GM19240 (cell line): ENCODE measurements at regions not wholly inside any gene's neighbourhood (a gene's known extent, or its start where the extent isn't known, plus 50 kb on each side); places are given as distances from the start of the nearest gene placed in this dataset.

Experiments used
- DNase-seq: peaks from one replicate; pipeline ENCODE4 v3.0.0; 2011; ENCODE audit warnings: low spot score; ENCODE audit not compliant: insufficient read length

DNA sequence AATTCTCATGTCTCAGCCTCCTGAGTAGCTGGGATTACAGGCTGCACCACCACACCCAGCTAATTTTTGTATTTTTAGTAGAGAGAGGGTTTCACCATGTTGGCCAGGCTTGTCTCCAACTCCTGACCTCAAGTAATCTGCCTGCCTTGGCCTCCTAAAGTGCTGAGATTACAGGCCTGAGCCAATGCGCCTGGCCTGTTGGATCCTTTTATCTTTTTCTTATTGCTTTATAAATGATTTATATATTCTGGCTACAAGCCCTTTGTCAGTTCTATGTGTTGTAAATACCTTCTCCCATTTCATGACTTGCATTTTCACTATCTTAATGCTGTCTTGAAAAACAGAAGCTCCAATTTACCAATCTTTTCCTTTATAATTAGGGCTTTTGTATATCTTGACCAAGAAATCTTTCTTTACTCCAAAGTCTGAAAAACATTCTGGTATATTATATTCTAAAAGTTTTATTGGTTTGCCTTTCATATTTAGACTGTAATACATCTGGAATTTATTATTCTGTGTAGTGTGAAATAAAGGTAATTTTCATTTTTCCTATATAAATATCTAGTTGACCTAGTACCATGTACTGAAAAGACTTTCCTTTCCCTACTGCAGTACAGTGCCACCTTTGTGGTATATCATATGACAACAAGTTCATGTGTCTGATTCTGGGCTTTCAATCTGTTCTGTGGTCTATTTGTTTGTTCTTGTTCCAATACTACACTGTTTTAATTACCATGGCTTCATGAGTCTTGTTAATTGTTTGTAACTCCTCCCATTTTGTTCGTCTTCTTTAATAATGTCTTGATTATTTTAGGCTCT lies 52.9 kb upstream of the RNU6-1 start:
- DNase-seq, result no peak

DNA sequence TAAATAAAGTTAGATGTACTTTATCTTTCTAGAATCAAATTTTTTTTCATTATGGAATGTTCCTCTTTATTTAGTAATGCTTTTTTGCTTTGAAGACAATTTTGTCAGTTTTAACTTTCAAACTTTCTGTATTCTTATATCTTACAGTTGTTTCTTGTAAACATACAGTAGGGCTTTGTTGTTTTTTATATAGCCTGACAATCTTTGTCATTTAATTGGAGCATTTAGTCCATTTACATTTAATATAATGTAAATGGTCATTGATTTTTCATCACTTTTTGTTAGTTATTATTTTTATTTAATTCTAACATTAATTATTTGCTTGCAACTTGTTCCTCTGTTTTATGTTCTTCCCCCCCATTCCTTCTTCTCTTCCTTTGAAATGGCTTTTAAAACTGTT lies 55.4 kb upstream of the RNU6-1 start:
- DNase-seq, result no peak

DNA sequence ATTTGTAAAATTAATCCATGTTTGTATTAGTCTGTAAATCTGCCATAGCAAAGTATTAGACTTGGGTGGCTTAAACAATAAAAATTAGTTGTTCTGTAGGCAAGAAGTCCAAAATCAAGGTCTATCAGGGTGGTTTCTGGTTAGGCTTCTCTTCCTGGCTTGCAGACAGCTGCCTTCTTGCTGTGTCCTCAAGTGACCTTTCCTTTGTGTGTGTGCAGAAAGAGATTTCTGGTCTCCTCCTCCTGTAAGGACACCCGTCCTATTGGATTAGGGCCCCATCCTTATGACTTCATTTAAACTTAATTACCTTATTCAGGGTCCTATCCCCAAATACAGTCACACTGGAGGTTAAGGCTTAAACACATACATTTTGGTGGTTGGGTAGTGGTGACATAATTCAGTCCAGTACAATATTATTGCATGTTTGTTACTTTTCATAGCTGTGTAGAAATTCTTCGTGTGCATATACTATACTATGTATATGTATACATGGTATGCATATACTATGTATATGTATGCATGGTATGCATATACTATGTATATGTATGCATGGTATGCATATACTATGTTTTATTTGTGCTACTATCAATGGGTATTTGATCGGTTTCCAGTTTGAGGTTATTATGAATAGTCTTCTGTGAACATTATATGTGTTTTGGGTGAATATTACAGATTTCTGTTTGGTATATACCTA lies 57.9 kb upstream of the RNU6-1 start:
- DNase-seq, result no peak

DNA sequence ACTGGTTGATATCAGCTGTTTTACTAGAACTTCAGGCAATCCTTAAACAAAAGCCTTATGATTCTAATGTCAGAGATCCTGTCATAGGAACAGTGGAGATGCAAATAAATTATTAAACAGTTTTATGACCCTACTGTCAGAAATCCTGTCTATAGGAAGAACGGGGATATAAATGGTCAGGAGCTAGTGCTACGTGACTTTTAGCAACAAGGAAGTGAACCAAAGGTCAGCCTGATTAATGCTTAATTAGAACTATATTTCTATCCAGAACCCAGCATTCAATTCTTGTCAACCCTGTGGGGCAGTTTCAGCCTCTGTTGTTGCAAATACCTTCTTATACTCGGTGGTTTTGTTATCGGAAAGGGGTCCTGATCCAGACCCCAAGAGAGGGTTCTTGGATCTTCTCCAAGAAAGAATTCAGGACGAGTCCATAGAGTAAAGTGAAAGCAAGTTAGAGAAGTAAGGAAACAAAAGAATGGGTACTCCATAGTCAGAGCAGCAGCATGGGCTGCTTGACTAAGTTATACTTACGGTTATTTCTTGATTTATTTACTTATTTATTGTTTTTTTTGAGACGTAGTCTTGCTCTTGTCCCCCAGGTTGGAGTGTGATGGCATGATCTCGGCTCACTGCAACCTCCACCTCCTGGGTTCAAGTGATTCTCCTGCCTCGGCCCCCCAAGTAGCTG lies 59.9 kb upstream of the RNU6-1 start:
- no peak for DNase-seq

DNA sequence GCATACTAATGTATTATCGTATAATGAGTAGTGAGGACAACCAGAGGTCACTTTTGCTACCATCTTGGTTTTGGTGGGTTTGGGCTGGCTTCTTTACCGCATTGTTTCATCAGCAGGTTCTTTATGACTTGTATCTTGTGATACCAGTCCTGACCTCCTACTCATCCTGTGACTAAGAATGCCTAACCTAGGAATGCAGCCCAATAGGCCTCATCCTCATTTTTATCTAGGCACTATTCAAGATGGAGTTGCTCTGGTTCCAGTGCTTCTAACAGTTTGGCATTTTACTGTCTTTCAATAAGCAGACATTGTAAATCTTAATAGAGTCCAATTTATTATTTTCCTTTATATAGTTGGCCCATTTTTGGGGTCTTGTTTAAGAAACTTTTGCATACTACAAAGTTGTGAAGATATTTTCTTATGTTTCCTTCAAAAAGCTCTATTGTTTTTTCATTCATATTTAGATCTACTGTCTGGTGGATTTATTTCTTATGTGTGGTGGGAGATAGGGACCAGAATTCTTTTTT lies 60.8 kb upstream of the RNU6-1 start:
- no peak for DNase-seq

DNA sequence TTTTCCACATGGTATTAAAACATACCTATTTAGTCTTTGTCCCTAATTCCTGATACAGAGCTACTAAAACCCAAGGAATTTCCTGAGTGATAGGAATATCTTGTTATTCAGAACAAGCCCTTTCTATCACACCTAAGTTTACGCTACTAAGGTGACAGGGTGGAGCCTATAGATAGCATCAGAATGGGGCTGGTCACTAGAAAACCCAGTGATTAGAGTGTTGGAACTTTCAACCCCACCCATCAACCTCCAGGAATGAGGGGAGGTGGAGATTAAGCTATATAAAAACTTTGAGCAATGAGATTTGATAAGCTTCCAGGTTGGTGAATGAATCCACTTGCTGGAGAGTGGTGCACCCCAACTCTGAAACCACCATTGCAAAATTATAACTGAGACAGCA lies 62.1 kb upstream of the RNU6-1 start:
- DNase-seq, result no peak

DNA sequence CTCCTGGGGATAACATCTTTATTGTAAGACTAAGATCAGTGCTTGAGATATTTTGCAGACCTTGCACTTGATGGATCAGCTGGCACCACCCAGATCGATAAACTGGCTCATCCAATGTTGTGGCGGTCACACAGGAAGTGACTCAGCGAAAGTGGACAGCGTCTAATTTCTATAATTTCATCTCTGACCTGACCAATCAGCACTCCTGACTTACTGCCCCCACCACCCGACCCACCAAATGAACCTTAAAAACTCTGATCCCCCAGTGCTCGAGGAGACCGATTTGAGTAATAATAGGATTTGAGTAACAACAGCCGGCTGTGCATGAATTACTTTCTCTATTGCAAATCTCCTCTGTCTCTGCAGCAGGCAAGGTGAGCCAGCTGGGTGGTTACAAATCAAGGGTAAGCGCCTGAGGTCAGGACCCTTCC lies 62.7 kb upstream of the RNU6-1 start:
- DNase-seq, result no peak

DNA sequence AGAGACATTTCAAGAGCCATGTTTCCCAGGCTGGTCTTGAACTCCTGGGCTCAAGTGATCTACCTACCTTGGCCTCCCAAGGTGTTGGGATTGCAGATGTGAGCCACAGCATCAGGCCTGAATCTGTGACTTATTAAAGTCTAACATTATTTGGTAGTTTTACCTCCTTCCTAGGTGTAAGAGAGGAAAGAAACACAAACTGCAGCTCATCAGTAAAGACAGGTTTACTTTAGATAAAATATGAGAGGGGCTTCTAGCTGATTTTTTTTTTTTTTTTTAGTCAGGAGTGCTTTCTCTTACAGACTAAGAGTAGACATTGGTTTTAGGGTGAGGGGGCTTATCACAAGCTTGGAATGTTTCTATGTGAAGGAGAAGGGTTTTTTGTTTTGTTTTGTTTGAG lies 63.9 kb upstream of the RNU6-1 start:
- no peak for DNase-seq

DNA sequence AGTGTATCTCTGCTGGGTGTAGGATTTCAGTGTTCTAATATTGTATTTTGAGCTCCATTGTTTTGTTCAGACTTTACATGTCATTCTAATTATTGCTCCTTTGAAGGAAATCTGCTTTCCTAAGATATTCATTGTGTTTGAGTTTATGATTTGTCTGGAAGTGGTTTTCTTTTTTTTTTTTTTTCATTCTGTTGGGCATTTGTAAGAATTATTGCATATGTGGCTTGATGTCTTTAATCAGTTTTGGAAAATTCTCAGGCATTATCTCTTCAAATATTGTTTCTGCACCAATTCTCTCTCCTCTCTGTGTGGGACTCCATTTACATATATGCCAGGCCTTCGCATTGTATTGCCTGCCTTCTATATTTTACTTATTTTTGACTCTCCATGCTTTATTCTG lies 65.8 kb upstream of the RNU6-1 start:
- DNase-seq, result no peak

DNA sequence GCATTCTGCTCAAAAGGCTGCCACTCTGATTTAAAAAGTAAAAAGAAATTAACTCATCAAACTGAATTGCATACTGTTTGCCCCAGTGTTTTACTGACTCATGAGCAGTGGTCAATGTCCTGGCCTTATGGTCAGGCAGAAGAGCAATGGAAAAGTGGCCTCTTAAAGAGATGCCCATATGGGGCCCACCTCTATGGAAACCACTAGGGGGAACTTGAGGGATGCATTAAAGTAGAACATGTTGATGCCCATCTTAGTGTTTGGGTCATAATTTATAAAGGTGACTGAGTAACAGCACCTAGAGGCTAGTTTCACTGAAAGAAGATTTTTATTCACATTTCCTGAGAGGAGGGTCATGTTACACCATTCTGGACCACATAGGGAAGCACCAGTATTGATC lies 66.5 kb upstream of the RNU6-1 start:
- no peak for DNase-seq

DNA sequence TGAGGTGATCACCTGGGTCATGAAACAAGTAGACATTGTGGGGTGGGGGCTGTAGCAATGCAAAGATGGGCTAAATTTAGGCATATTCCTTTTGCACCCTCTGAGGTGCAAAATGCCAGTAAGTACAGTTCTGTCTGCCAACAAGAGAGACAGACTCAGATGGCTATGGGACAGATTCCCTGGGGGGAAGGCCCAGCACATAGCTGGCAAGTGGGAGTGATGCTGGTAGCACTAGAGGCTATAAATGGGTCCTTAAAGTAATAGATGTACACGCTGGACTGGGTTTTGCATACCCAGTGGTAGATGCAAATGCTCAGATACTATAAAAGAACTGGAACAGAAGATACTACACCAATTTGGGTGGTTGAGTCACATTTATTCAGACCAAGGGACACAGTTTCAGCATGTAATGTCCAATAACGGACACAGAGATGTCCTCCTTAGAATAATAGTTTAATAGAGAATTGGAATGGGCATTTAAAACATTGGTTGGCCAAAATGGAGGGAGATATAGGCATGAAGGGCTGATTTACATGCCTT lies 67.4 kb upstream of the RNU6-1 start:
- no peak for DNase-seq

DNA sequence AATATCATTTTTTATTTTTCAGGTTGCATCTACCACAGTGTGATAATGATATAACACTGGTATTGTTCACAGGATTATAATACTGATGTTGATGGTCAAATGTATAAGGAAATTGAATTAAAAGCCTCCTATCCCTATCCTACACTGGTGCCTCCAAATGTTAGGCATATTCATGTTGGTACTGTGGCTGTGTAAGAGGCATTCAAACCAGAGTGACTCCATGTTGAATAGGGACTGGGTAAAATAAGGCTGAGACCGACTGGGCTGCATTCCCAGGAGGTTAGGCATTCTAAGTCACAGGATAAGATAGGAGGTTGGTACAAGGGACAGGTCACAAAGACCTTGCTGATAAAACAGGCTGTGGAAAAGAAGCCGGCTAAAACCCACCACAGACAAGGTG lies 68.9 kb upstream of the RNU6-1 start:
- no peak for DNase-seq

DNA sequence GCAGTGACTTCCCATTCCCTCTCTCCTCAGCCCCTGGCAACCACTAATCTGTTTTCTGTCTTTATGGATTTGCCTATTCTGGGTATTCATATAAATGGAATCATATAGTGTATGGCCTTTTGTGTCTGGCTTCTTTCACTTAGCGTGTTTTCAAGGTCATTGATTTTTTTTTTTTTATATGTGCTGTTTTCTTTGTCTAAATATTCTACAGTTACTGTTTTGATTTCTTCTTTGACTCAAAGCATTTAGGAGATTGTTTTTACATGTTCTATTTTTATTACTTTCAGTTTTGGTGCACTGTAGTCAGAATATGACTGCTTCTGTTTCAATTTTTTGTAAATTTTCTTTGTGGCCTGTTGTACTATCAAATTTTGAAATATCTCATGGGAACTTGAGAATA lies 71.9 kb upstream of the RNU6-1 start:
- no peak for DNase-seq

DNA sequence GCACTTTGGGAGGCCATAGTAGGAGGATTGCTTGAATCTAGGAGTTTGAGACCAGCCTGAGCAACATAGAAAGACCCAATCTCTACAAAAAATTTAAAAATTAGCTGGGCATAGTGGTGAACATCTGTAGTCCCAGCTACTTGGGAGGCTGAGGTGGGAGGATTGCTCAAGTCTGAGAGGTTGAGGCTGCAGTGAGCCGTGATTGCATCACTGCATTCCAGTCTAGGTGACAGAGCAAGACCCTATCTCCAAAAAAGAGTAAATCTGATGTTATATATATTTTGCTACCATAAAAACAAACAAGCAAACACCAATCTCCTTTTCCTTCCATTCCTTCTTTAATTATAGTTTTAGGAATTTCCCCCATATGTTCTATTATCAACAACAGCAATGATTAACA lies 74.2 kb upstream of the RNU6-1 start:
- no peak for DNase-seq

DNA sequence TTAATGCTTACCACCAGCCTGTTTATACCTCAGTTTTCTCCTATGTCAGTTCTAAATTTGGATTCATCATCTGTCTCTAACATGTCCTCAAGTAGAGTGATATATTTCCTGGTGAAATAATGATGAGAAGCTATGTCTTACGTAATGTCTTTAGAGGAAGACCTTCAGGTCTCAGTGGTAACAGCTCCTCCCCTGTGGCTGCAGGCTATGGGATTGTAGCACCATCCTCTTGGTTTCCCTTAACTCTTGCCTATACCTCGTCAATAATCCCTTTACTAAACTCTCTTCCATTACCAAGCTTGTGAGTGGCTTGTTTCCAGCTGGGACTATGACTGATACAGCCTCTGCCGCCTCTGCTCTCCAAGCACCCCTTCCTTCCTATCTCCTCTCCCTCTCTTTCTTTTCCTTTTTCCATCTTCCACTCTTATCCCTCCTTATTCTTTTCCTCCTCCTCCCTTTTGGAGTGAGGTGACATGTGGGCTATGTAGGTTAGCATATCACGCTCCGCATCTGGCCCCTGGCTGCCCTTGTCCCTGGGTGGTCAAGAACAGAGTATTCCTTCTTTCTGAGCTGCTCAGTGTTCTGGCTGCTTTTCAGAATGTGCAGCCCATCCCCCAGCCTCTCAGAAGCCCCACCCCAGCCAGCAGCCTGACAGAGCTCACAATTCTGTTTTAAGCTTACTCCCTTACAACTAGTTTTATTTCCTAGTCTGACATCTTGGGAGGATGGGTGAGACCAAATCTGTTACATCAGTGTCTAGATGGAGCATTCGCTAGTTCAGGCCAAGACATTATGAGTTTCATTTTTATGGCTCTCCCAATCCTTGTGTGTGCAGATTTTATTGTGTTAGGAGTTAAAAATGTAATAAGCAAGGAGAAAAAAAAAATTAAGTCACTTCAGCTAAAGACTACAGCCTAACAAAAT lies 75.0 kb upstream of the RNU6-1 start:
- DNase-seq, result no peak

DNA sequence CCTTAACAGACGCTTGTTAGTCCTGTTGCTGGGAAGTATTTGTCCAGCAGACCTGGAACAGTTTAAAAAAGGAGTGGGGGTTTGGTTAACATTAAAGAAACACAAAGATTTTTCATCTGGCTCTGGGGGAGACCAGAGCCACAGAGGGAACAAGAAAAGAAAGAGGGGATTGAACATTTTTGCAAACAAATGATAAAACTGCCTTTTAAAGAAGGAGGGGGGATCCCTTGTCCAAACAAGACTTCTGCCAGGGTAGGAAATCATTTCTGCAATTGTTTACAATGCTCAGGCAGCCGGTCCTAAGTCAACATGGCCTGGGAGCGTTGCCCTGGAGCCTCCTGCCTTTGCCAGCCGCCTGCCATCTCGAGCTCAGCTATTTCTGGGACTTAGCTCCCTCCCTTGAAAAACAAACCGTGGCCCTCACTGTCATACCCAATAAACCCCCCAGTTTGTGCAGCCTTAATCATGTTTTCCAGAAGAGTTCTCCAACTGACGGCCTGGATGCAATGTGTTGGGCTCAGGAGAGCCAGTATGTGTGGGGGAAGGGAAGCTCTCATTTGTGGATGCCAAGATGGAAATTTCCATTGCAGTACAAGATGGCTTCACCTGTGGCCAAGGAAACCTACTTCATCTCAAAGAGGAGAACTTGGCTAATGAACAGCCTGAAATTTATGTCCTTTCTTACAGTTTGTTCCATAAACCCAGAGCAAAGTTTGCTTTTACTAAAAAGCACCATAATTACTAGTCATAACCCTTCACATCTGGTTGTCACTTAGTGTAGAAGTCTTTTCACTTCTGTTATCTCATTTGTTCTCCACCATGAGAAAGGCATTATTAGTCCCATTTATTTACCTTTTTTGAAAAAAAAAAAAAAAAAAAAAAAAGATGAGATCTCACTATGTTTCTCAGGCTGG lies 75.9 kb upstream of the RNU6-1 start:
- DNase-seq, result no peak

DNA sequence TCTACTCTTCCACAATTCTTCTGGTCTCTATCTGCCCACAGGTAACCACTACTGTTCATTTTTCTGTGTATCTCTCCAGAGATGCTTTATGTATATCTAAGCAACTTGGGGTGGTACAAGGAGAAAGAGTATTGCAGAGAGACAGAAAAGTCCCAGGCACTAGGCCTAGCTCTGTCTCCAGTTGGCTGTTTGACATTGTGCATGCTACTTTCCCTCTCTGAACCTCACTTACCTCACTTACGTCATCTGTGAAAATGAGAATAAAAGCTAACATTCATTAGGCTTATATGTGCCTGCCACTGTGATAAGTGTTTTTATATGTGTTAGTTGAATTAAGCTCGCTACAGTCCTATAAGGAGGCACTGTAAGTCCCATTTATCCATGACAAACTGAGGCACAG lies 76.7 kb upstream of the RNU6-1 start:
- no peak for DNase-seq

DNA sequence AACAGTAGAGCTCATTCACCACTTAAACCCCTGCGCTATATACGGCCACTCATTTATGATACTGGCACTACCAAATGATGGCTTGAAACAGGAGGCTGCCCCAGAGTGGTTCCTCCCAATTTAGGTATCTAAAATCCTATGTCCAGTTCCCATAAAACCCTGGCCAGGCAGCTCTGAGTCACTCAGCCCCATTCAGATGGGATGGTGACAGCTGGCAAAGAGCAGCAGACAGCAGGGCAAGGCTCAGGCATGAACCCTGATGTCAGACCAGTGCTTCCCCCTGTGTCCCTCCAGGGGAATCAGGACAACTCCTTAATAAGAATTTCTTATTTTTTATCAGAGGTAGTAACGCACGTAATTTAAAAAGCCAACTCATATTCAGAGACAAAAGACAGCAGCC lies 77.2 kb upstream of the RNU6-1 start:
- no peak for DNase-seq

DNA sequence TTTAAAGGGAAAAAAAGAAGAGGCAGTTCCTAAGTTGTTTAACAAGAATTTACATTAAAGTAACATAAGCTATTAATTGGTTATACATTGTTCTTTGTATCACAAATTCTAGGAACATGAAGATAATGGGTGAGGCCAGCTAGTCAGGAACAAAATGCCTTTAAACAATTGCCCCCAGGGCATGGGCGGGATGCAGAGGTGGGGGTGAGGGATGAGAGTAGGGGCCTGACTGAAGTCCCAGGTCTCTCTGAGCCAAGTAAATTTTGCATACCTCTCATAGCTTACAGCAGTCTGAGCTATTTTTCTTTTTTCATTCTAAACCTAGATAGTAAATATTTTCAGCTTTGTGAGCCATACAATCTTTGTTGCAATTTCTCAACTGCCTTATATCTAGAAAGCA lies 77.8 kb upstream of the RNU6-1 start:
- DNase-seq, result no peak
